ENCODE measurements at regions not wholly inside any gene's neighbourhood (a gene's known extent, or its start where the extent isn't known, plus 50 kb on each side); places are given as distances from the start of the nearest gene placed in this dataset.
A peak's percentile ranks its signal among the peaks of the same experiment; 100 is the strongest.

- Histone ChIP-seq H3K4me2 (ENCODE audit: low read length) (no peak overlapping the region), H3K36me3 (ENCODE audit: insufficient read depth, low read length) (no peaks in the 10 kb centered on the region), H2AFZ (ENCODE audit: low read depth, low read length) (no peak overlapping the region), H3K27ac (ENCODE audit: low read depth, low read length) (no peak overlapping the region), H3K4me3 (ENCODE audit: insufficient read depth, low read depth, low read length) (no peak overlapping the region), H4K20me1 (ENCODE audit: insufficient read depth, low read length) (no peaks in the 10 kb centered on the region), H3K27me3 (ENCODE audit: insufficient read depth, low read length) (no peaks in the 10 kb centered on the region), H3K9me3 (ENCODE audit: insufficient read depth, low read depth, low read length) (no peaks in the 10 kb centered on the region), H3K4me1 (ENCODE audit: insufficient read depth, low read length) (peaks cover 16% of the 10 kb centered on the region), H3K9ac (ENCODE audit: low read length) (no peak overlapping the region), H3K79me2 (ENCODE audit: insufficient read depth, low read length) (peaks cover 8% of the 10 kb centered on the region)
- Mint-ChIP-seq H3K4me1 (ENCODE audit: low read depth, unreplicated experiment) (peaks cover 27% of the 10 kb centered on the region), H3K4me3 (ENCODE audit: unreplicated experiment) (no peak overlapping the region), H3K36me3 (ENCODE audit: low read depth, unreplicated experiment) (no peaks in the 10 kb centered on the region), H3K27ac (ENCODE audit: unreplicated experiment) (no peak overlapping the region), H3K9me3 (ENCODE audit: unreplicated experiment) (no peaks in the 10 kb centered on the region), H3K27me3 (ENCODE audit: low read depth, unreplicated experiment) (no peaks in the 10 kb centered on the region)
- FAIRE-seq (no peak), DNase-seq (ENCODE audit: low read depth) (no peak)
- TF ChIP-seq CTCF (IDR thresholded peaks at IDR 0.05; ENCODE audit: insufficient read depth, low read depth, low read length): no peak
- no peak for TF ChIP-seq EZH2 (IDR thresholded peaks at IDR 0.05; ENCODE audit: insufficient read depth, low read length)
Measured at GRCh38 chr14:71576472-71576871, 355.8 kb upstream of the RGS6 start.

DNA sequence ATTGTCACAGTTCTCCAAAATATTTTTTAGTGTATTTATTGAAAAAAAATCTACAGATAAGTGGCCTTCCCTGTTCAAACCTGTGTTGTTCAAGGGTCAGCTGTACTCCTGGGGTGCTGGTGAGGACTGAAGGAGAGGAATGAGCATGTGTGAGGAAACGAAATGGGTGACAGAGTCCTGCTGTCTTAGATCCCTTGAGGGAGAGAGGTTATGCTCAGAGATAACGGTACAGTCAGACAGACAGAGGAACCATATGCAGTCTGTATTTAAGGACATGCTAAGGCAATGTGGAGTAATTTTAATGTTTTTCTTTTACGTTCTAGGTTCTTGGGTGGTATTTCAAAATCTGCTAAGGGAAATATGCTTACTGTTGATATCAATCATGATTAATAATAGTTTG lies 352.9 kb upstream of the RGS6 start:
- peaks cover 41% of the 10 kb centered on the region for H3K4me1 Mint-ChIP-seq (ENCODE audit: low read depth, unreplicated experiment)
- DNase-seq (ENCODE audit: low read depth) (no peak), FAIRE-seq (no peak)
- no peaks in the 10 kb centered on the region for H3K9me3 ChIP-seq (ENCODE audit: insufficient read depth, low read depth, low read length)
- H4K20me1 ChIP-seq (ENCODE audit: insufficient read depth, low read length): no peaks in the 10 kb centered on the region
- H3K4me3 ChIP-seq (ENCODE audit: insufficient read depth, low read depth, low read length): no peak overlapping the region
- no peaks in the 10 kb centered on the region for H3K27me3 ChIP-seq (ENCODE audit: insufficient read depth, low read length)
- no peak for TF ChIP-seq EZH2 (IDR thresholded peaks at IDR 0.05; ENCODE audit: insufficient read depth, low read length)
- no peak for TF ChIP-seq CTCF (IDR thresholded peaks at IDR 0.05; ENCODE audit: insufficient read depth, low read depth, low read length)
- no peak overlapping the region for H3K27ac ChIP-seq (ENCODE audit: low read depth, low read length)
- no peak overlapping the region for H3K4me3 Mint-ChIP-seq (ENCODE audit: unreplicated experiment)
- no peaks in the 10 kb centered on the region for H3K36me3 ChIP-seq (ENCODE audit: insufficient read depth, low read length)
- H2AFZ ChIP-seq (ENCODE audit: low read depth, low read length): no peak overlapping the region
- no peaks in the 10 kb centered on the region for H3K9me3 Mint-ChIP-seq (ENCODE audit: unreplicated experiment)
- no peak overlapping the region for H3K27ac Mint-ChIP-seq (ENCODE audit: unreplicated experiment)
- no peak overlapping the region for H3K9ac ChIP-seq (ENCODE audit: low read length)
- H3K79me2 ChIP-seq (ENCODE audit: insufficient read depth, low read length): peaks cover 16% of the 10 kb centered on the region
- H3K4me2 ChIP-seq (ENCODE audit: low read length): no peak overlapping the region
- peaks cover 37% of the 10 kb centered on the region for H3K4me1 ChIP-seq (ENCODE audit: insufficient read depth, low read length)
- H3K27me3 Mint-ChIP-seq (ENCODE audit: low read depth, unreplicated experiment): no peaks in the 10 kb centered on the region
- no peaks in the 10 kb centered on the region for H3K36me3 Mint-ChIP-seq (ENCODE audit: low read depth, unreplicated experiment)

DNA sequence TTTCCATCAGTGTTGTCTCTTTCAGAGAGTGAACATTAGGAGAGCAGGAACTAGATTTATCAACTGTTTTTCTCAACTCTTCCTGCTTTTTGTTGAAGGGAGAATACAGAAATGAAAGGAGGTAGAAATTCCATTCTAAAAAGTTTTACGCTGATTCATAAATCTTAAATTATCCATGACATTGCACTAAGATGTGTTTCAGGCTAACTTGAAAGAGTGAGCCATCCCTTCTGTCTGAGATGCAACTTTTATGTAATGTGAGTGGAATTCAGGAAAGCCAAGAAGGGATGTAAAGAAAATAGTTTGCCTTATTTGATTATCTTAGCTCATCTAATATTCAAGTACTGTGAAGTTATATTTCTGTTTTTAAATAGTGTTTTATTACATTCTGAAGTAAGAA lies 349.5 kb upstream of the RGS6 start:
- Histone ChIP-seq H3K4me1 (ENCODE audit: insufficient read depth, low read length) (peaks cover 42% of the 10 kb centered on the region), H3K27ac (ENCODE audit: low read depth, low read length) (peak overlapping the region; percentile 93), H3K4me3 (ENCODE audit: insufficient read depth, low read depth, low read length) (peak overlapping the region; percentile 12), H4K20me1 (ENCODE audit: insufficient read depth, low read length) (no peaks in the 10 kb centered on the region), H2AFZ (ENCODE audit: low read depth, low read length) (no peak overlapping the region), H3K4me2 (ENCODE audit: low read length) (peak overlapping the region; percentile 75), H3K79me2 (ENCODE audit: insufficient read depth, low read length) (peaks cover 26% of the 10 kb centered on the region), H3K36me3 (ENCODE audit: insufficient read depth, low read length) (no peaks in the 10 kb centered on the region), H3K9ac (ENCODE audit: low read length) (peak overlapping the region; percentile 81), H3K9me3 (ENCODE audit: insufficient read depth, low read depth, low read length) (no peaks in the 10 kb centered on the region), H3K27me3 (ENCODE audit: insufficient read depth, low read length) (no peaks in the 10 kb centered on the region)
- TF ChIP-seq CTCF (IDR thresholded peaks at IDR 0.05; ENCODE audit: insufficient read depth, low read depth, low read length) (no peak), EZH2 (IDR thresholded peaks at IDR 0.05; ENCODE audit: insufficient read depth, low read length) (no peak)
- Mint-ChIP-seq H3K27ac (ENCODE audit: unreplicated experiment) (peak overlapping the region; percentile 92), H3K4me1 (ENCODE audit: low read depth, unreplicated experiment) (peaks cover 44% of the 10 kb centered on the region), H3K4me3 (ENCODE audit: unreplicated experiment) (no peak overlapping the region), H3K27me3 (ENCODE audit: low read depth, unreplicated experiment) (no peaks in the 10 kb centered on the region), H3K36me3 (ENCODE audit: low read depth, unreplicated experiment) (no peaks in the 10 kb centered on the region), H3K9me3 (ENCODE audit: unreplicated experiment) (no peaks in the 10 kb centered on the region)
- FAIRE-seq (peak; percentile 95), DNase-seq (ENCODE audit: low read depth) (peak; percentile 87)
